Naive thymus-derived CD4-positive, alpha-beta T cell (primary cell): ENCODE measurements at regions not wholly inside any gene's neighbourhood (a gene's known extent, or its start where the extent isn't known, plus 50 kb on each side); places are given as distances from the start of the nearest gene placed in this dataset.

Experiments
- ATAC-seq: fragments of 150-1000 bp; cut with Tn5 transposase; 2 replicates; pipeline ENCODE4 v1.10.0; 2021; ENCODE audit warnings: mild to moderate bottlenecking, moderate library complexity
- CTCF ChIA-PET: fragments of 350-600 bp; sonication (Branson Sonifier 250); formaldehyde crosslinking; loops from one replicate; lab custom pipeline; 2021; ENCODE audit warnings: antibody characterized with exemption; lab: Charles Lee
- POLR2A ChIA-PET: fragments of 350-600 bp; sonication (Branson Sonifier 250); formaldehyde crosslinking; loops from one replicate; lab custom pipeline; 2021; ENCODE audit warnings: antibody characterized with exemption, inconsistent platforms; lab: Charles Lee
- DNase-seq, 9 donors: peaks; one replicate each; pipeline versions ENCODE4 v3.0.0 to v3.0.0-alpha.2; 2020 to 2022; ENCODE audit warnings: mixed read lengths in 1 of 9
- H3K27ac ChIP-seq: one replicate; pipeline ENCODE4 v1.7.0; 2013; ENCODE audit warnings: mild to moderate bottlenecking, low read depth, low read length, moderate library complexity
- H3K27me3 ChIP-seq, 2 donors: one replicate each; pipeline ENCODE4 v1.7.0; 2013; ENCODE audit warnings: low read length in 2 of 2, mild to moderate bottlenecking in 2 of 2, moderate library complexity in 2 of 2; ENCODE audit not compliant: control insufficient read depth in 2 of 2, insufficient read depth in 2 of 2
- H3K36me3 ChIP-seq, 3 experiments: 1 replicate in 2 of 3; 2 replicates in 1 of 3; pipeline ENCODE4 v1.7.0; 2013; ENCODE audit warnings: low read length in 3 of 3, mild to moderate bottlenecking in 3 of 3, moderate library complexity in 1 of 3; ENCODE audit not compliant: insufficient read depth in 3 of 3, control insufficient read depth in 2 of 3
- H3K4me1 ChIP-seq, 2 donors: one replicate each; pipeline ENCODE4 v1.7.0; 2013; ENCODE audit warnings: low read length in 2 of 2, mild to moderate bottlenecking in 2 of 2, moderate library complexity in 1 of 2; ENCODE audit not compliant: control insufficient read depth in 2 of 2, insufficient read depth in 2 of 2
- H3K4me3 ChIP-seq: 2 replicates; pipeline ENCODE4 v1.7.0; 2013; ENCODE audit warnings: mild to moderate bottlenecking, low read length
- H3K9me3 ChIP-seq, 3 experiments: 1 replicate in 2 of 3; 2 replicates in 1 of 3; pipeline ENCODE4 v1.7.0; 2013; ENCODE audit warnings: low read length in 3 of 3; ENCODE audit not compliant: control insufficient read depth in 2 of 3
- H3K27ac Mint-ChIP-seq, 9 donors: one replicate each; pipeline ENCODE4 v1.8.0; 2020 to 2022; ENCODE audit warnings: mixed read lengths in 9 of 9, mild to moderate bottlenecking in 8 of 9, moderate library complexity in 5 of 9, inconsistent platforms in 2 of 9
- H3K27me3 Mint-ChIP-seq, 5 donors: one replicate each; pipeline ENCODE4 v1.8.0; 2021 to 2022; ENCODE audit warnings: mixed read lengths in 5 of 5, mild to moderate bottlenecking in 1 of 5
- H3K36me3 Mint-ChIP-seq, 5 donors: one replicate each; pipeline ENCODE4 v1.8.0; 2020 to 2022; ENCODE audit warnings: mixed read lengths in 5 of 5, mild to moderate bottlenecking in 3 of 5, inconsistent platforms in 1 of 5
- H3K4me1 Mint-ChIP-seq, 7 donors: one replicate each; pipeline ENCODE4 v1.8.0; 2020 to 2022; ENCODE audit warnings: mixed read lengths in 7 of 7, mild to moderate bottlenecking in 3 of 7, inconsistent platforms in 1 of 7
- H3K4me3 Mint-ChIP-seq, 10 donors: one replicate each; pipeline ENCODE4 v1.8.0; 2020 to 2022; ENCODE audit warnings: mild to moderate bottlenecking in 10 of 10, mixed read lengths in 10 of 10, moderate library complexity in 6 of 10, inconsistent platforms in 2 of 10
- H3K9me3 Mint-ChIP-seq, 11 donors: one replicate each; pipeline ENCODE4 v1.8.0; 2020 to 2022; ENCODE audit warnings: mixed read lengths in 11 of 11, mild to moderate bottlenecking in 4 of 11, inconsistent platforms in 1 of 11, moderate library complexity in 1 of 11
- intact Hi-C, 2 donors: fragments of 100-400 bp; cut with micrococcal nuclease; formaldehyde crosslinking; loops; one replicate each; pipeline ENCODE4 v1.15.1; 2023

DNA sequence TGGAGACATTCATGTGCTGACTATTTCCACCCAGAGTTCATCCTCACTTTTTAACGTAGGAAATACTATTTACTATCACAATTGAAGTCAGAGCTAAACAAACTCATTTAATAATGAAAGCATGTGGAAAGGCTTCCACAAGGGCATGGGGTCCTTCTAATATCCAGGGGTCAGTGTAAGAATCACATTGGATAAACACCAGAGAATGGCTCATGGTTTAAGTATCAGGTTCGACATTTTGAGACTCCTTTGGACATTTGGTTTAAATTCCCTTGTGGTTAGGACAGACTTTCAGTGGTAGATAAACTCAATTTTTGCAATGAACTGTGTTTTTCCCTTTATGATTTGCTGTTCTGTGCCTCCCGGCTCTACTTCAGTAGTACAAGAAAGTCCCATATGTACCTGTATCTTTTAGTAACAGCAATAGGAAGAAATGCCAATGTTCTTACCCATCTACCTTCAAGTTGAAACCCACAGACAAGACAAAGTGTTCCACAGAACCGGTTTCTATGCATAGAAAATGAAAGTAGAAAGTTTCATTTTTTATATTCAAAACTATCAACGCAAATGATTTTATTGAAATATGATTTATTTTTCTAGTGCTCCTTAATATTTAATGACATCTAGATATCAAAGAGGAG is 589.0 kb upstream of the FAM241A start:
- peaks cover 0 to 14% (median 3%) of the 10 kb centered on the region in 11 donors for H3K9me3 Mint-ChIP-seq
- Histone ChIP-seq H3K27ac (no peak overlapping the region), H3K9me3 (no peaks in the 10 kb centered on the region), H3K36me3 (no peaks in the 10 kb centered on the region), H3K4me3 (no peak overlapping the region), H3K27me3 (no peaks in the 10 kb centered on the region), H3K4me1 (no peaks in the 10 kb centered on the region)
- H3K36me3 Mint-ChIP-seq, result no peaks in the 10 kb centered on the region
- H3K27me3 Mint-ChIP-seq, result no peaks in the 10 kb centered on the region
- ChIA-PET CTCF (no interaction called here), POLR2A (no interaction called here)
- no peak for ATAC-seq
- intact Hi-C loops, result no loop called here
- no peak for DNase-seq
- H3K4me3 Mint-ChIP-seq, result no peak overlapping the region
- H3K27ac Mint-ChIP-seq, result no peak overlapping the region
- H3K4me1 Mint-ChIP-seq, result no peaks in the 10 kb centered on the region

DNA sequence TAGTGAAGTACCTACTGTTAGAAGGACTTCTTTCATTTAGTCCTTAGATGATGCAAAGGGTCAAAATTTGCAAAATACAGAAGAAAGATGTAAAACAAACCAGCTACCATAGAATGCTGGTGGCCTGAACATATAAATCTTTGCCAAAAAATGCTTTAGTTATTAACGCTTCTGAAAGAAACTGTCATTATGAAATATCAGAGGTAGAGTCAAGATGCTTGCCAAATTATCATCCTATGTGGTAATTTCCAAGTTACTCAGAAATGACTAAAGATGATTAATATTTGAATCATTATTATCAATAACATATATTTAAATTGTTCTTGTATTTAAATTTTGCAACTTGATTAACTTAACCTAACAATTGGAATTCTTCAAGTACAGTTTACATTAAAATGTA is 588.4 kb upstream of the FAM241A start:
- ATAC-seq, result no peak
- Mint-ChIP-seq H3K9me3 (peaks cover 0 to 12% (median 5%) of the 10 kb centered on the region in 11 donors), H3K27ac (no peak overlapping the region)

DNA sequence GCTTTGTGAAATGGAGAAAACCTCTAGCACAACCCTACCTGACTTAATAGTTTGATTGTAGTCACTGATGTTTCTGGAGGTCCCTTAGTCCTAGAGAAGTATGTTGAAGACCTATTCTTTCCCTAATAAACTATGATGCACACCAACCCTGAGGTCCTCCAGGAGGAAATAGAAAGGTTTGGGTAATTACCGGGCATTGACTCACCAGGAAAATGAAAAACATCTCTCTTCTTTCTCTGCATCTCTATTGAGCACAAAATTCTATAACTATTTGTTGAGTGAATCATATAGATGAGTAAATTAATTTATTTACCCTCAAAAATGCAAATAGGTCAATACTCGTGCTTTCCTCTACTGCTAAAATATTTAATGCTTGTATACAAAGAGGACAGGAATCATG is 582.4 kb upstream of the FAM241A start:
- no peak overlapping the region for H3K4me3 Mint-ChIP-seq
- H3K9me3 ChIP-seq, result no peaks in the 10 kb centered on the region
- H3K4me1 Mint-ChIP-seq, result peaks cover 0 to 2% (median 0%) of the 10 kb centered on the region in 7 donors
- H3K27ac Mint-ChIP-seq, result no peak overlapping the region
- H3K9me3 Mint-ChIP-seq, result peaks cover 3 to 18% (median 7%) of the 10 kb centered on the region in 11 donors
- intact Hi-C loops, result no loop called here
- no peak overlapping the region for H3K4me3 ChIP-seq
- no peak for ATAC-seq
- no peaks in the 10 kb centered on the region for H3K27me3 Mint-ChIP-seq
- ChIA-PET CTCF (no interaction called here), POLR2A (no interaction called here)
- no peaks in the 10 kb centered on the region for H3K27me3 ChIP-seq
- H3K36me3 ChIP-seq, result no peaks in the 10 kb centered on the region
- no peaks in the 10 kb centered on the region for H3K36me3 Mint-ChIP-seq
- H3K4me1 ChIP-seq, result no peaks in the 10 kb centered on the region
- H3K27ac ChIP-seq, result no peak overlapping the region
- DNase-seq, result no peak

More for the DNA sequence above, 588.4 kb upstream of the FAM241A start:
- no peaks in the 10 kb centered on the region for H3K36me3 Mint-ChIP-seq
- POLR2A ChIA-PET, result no interaction called here
- H3K9me3 ChIP-seq, result no peaks in the 10 kb centered on the region
- no peaks in the 10 kb centered on the region for H3K36me3 ChIP-seq
- H3K4me3 Mint-ChIP-seq, result no peak overlapping the region
- no peaks in the 10 kb centered on the region for H3K27me3 Mint-ChIP-seq
- H3K4me1 Mint-ChIP-seq, result no peaks in the 10 kb centered on the region
- CTCF ChIA-PET, result no interaction called here
- intact Hi-C loops, result no loop called here
- H3K27ac ChIP-seq, result no peak overlapping the region
- no peaks in the 10 kb centered on the region for H3K4me1 ChIP-seq
- H3K4me3 ChIP-seq, result no peak overlapping the region
- H3K27me3 ChIP-seq, result no peaks in the 10 kb centered on the region
- DNase-seq, result no peak

DNA sequence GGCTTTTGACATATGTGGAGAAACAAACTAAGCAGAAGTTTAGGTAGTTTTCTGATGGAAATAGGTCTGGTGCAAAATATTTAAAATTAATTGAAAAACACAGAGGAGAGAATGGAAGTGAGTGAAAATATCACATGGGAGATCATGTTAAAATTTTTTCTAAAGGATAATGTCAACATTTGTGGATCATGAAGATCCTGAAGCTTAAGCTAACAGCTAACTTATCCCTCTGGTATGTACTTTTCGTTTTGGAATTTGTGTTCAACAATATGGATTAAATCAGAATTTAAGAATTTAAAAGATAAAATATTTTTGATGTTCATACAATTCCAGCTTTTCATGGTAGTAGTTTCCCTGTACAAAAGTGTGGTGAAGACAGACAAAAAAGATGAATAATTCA is 572.8 kb upstream of the FAM241A start:
- Histone ChIP-seq H3K4me3 (no peak overlapping the region), H3K9me3 (no peaks in the 10 kb centered on the region), H3K36me3 (no peaks in the 10 kb centered on the region), H3K27ac (no peak overlapping the region), H3K4me1 (no peaks in the 10 kb centered on the region), H3K27me3 (no peaks in the 10 kb centered on the region)
- ATAC-seq (no peak), DNase-seq (no peak)
- intact Hi-C loops, result no loop called here
- Mint-ChIP-seq H3K27me3 (no peaks in the 10 kb centered on the region), H3K9me3 (peaks cover 0 to 10% (median 3%) of the 10 kb centered on the region in 11 donors), H3K36me3 (no peaks in the 10 kb centered on the region), H3K4me1 (no peaks in the 10 kb centered on the region), H3K4me3 (no peak overlapping the region), H3K27ac (no peak overlapping the region)
- CTCF ChIA-PET, result no interaction called here
- POLR2A ChIA-PET, result no interaction called here

DNA sequence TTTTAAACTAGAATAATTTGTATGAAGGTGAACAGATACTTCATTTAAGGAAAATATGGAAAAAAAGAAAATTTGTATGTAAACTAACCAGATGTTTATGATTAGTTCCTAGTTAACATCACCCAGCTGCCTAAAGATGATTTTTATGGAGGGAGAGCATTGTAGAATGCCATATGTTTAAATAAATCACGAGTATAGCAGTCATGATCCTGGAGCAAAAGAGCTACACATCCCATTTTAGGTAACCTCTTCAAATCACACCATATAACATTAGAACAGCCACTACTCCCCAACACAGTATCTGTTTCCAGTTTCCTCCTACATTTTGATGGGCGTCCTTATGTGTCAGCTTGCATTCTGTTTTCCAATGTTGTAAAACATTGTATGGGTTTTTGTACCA is 571.9 kb upstream of the FAM241A start:
- DNase-seq, result no peak
- no peak overlapping the region for H3K4me3 ChIP-seq
- ChIA-PET POLR2A (no interaction called here), CTCF (no interaction called here)
- no peaks in the 10 kb centered on the region for H3K9me3 ChIP-seq
- no peak overlapping the region for H3K4me3 Mint-ChIP-seq
- no peaks in the 10 kb centered on the region for H3K36me3 Mint-ChIP-seq
- no peaks in the 10 kb centered on the region for H3K4me1 ChIP-seq
- no peaks in the 10 kb centered on the region for H3K36me3 ChIP-seq
- no peaks in the 10 kb centered on the region for H3K4me1 Mint-ChIP-seq
- no peak for ATAC-seq
- intact Hi-C loops, result no loop called here
- H3K27ac Mint-ChIP-seq, result no peak overlapping the region
- H3K27ac ChIP-seq, result no peak overlapping the region
- H3K9me3 Mint-ChIP-seq, result peaks cover 0 to 9% (median 1%) of the 10 kb centered on the region in 11 donors
- H3K27me3 ChIP-seq, result no peaks in the 10 kb centered on the region
- H3K27me3 Mint-ChIP-seq, result no peaks in the 10 kb centered on the region

DNA sequence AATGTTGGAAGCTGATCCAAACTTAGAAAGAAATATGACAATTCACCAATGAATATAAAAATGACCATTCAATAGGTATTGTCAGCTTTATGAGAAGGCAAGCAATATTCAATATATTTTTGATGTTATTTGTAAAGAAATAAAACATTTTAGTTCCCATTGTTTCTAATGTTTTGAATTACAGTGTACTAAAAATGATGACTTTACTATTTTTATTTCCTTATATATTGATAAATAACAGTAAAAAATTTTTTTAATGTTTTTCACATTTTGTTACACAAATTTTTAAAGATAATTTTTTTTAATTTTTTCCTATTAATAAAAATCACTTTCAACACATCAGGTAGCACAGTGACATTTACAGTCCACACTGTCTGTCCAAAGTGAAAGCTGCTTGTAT is 565.5 kb upstream of the FAM241A start:
- ATAC-seq, result no peak
- Mint-ChIP-seq H3K27me3 (no peaks in the 10 kb centered on the region), H3K27ac (no peak overlapping the region), H3K4me3 (no peak overlapping the region), H3K36me3 (peaks cover 0 to 4% (median 0%) of the 10 kb centered on the region in 5 donors), H3K9me3 (peaks cover 4 to 21% (median 7%) of the 10 kb centered on the region in 11 donors), H3K4me1 (no peaks in the 10 kb centered on the region)
- H3K4me1 ChIP-seq, result no peaks in the 10 kb centered on the region
- POLR2A ChIA-PET, result no interaction called here
- H3K36me3 ChIP-seq, result no peaks in the 10 kb centered on the region
- CTCF ChIA-PET, result no interaction called here
- peaks cover 0 to 10% (median 0%) of the 10 kb centered on the region in 3 experiments for H3K9me3 ChIP-seq
- DNase-seq, result no peak
- no peak overlapping the region for H3K4me3 ChIP-seq
- H3K27ac ChIP-seq, result no peak overlapping the region
- no peaks in the 10 kb centered on the region for H3K27me3 ChIP-seq
- intact Hi-C loops, result no loop called here

DNA sequence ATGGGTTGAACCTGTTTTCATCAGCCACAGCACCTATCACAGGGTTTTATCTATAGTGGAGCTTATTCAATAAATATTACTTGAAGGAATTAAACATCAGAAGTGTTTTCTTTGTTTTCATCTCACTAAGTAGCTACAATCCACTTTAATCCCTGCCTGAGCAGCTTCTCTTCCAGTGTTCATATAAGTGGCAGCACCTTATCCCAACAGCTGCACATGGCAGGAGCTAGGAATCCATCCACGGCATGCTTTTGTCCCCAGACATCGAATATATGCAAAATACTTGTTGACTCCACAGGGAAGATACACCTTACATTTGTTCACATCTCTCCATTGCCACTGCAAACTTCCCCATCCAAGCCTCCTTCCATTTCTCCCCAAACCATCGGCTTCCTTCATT is 549.8 kb upstream of the FAM241A start:
- CTCF ChIA-PET, result no interaction called here

More for the DNA sequence above, 549.8 kb upstream of the FAM241A start:
- H3K36me3 Mint-ChIP-seq, result no peaks in the 10 kb centered on the region
- intact Hi-C loops, result no loop called here
- ATAC-seq (no peak), DNase-seq (no peak)
- Histone ChIP-seq H3K4me1 (no peaks in the 10 kb centered on the region), H3K27ac (no peak overlapping the region), H3K27me3 (no peaks in the 10 kb centered on the region), H3K4me3 (no peak overlapping the region), H3K36me3 (no peaks in the 10 kb centered on the region), H3K9me3 (no peaks in the 10 kb centered on the region)
- POLR2A ChIA-PET, result no interaction called here
- H3K27me3 Mint-ChIP-seq, result no peaks in the 10 kb centered on the region
- H3K9me3 Mint-ChIP-seq, result peaks cover 0 to 2% (median 0%) of the 10 kb centered on the region in 11 donors
- no peak overlapping the region for H3K27ac Mint-ChIP-seq
- no peak overlapping the region for H3K4me3 Mint-ChIP-seq
- no peaks in the 10 kb centered on the region for H3K4me1 Mint-ChIP-seq
